NOMO-1 treated with DMSO at 0.1 percent for 48 hours (cell line): ENCODE measurements at regions not wholly inside any gene's neighbourhood (a gene's known extent, or its start where the extent isn't known, plus 50 kb on each side); places are given as distances from the start of the nearest gene placed in this dataset.
A peak's percentile ranks its signal among the peaks of the same experiment; 100 is the strongest.

Source experiments
- DNase-seq: peaks from one replicate; lab custom pipeline; 2025; ENCODE audit not compliant: unreplicated experiment; lab: John Stamatoyannopoulos, UW

DNA sequence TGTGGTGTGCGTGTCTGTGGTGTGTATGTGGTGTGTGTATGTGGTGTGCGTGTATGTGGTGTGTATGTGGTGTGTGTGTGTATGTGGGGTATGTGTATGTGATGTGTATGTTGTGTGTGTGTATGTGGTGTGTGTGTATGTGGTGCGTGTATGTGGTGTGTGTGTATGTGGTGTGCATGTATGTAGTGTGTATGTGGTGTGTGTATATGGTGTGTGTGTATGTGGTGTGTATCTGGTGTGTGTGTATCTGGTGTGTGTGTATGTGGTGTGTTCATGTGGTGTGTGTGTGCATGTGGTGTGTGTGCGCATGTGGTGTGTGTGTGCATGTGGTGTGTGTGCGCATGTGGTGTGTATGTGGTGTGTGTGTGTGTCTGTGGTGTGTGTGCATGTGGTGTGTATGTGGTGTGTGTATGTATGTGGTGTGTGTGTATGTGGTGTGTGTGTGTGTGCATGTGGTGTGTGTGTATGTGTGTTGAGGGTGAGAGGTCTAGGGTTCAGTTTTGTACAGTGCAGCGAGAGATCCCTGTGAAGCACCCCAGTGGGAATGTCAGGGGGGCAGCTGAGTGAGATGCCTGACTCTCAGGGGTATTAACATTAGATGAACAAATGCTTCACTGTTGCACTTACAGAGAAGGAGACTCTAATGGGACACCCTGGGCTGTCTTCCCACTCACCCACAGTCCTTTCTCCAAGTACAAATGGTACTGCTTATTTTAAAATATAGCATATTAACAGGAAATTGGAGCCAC is 61.3 kb upstream of the MEDAG start:
- DNase-seq: no peak

DNA sequence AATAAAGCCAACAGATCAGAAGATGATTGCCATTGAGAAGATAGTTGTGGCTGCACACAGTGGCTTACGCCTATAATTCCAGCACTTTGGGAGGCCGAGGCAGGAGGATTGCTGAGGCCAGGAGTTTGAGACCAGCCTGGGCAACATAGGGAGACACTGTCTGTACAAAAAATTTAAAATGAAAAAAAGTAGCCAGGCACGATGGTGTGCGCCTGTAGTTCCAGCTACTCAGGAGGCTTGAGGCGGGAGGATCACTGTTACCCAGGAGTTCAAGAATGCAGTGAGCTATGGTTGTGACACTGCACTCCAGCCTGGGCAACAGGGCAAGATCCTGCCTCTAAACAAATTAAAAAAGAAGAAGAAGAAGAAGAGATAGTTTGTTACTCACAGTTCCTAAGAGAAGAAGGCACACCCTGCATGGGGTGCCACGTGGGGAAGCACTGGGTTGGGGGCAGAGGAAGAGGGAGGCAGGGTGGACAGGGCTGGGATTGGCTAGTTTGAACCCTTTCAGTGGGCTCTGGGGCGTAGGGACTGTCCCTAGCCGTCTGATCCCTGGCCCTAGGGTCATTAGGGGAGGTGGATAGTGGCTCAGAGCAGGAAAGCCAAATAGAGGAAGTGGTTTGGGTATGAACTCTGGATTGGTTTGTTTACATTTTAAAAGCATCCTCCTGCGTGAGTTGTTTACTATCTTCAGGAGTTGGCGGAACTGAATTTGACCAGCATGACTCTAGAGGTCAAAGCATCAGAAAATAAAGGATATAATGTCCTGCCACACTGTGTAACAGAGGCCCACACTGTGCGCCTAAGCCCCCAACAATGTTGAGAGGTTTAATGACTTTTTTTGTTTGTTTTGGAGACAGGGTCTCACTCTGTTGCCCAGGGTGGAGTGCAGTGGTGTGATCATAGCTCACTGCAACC is 60.5 kb upstream of the MEDAG start:
- peak; percentile 62 for DNase-seq

DNA sequence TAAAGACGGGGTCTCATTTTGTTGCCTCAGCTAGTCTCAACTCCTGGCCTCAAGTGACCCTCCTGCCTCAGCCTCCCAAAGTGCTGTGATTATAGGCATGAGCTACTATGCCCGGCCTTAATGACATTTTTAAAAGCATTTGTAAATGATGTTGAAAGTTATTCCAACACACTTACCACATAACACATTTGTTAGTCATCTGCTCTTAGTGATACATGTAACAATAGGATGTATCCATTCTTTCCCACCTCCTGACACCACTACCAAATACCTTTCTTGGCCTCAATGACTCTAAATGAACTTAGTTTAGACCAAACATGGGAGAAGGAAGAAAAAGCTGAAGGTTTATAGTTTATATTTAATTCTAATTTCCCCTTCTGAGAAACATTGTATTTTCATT is 59.8 kb upstream of the MEDAG start:
- DNase-seq: no peak

DNA sequence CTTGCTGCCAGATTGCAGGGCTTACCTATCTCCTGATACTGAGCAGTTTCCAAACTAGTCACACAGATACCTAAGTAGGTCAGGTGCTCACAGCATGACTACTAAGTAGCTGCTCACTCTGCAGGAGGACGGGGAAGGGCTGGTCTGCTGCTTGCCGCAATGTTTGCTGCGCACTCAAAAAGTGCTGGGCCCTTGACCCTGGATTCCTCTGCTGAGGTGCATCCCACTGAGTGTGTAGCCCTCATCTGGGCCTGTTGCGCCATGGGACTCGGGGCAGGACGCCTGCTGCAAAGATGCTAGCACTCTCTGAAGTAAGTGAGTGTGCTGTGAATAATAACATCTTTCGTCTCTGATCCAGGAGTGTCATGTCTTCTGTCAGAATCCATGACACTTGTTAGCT is 59.2 kb upstream of the MEDAG start:
- no peak for DNase-seq

DNA sequence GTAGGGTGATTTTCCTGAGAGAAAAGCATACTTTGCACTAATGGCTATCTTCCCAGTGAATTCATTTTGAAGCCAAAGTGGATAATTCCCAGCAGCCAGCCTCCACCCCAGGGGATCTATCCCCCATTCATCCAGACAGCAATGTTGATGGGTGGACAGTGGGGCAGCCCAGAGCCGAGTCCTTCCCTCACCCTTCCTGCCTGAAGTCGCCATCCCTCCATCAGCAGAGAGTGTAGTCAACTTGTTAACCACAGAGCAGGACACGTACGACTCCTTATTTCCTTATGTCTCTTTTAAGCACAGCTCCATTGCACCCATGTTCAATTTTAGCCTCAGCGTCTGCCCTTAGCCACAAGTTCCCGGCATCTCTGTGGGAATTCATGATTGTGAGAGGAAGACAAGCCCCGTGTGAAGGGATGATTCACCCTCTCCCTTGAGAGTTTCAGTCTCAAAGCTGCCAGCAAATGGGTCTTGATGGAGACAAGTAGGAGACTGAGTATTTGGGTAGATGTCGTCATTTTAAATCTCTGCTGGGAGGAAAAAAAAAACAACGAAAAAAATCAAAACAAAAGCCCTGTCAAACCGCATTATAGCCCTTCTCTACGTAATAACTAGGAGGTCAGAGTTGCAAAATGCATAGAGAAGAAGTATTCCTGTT is 58.3 kb upstream of the MEDAG start:
- DNase-seq: peak; percentile 18

DNA sequence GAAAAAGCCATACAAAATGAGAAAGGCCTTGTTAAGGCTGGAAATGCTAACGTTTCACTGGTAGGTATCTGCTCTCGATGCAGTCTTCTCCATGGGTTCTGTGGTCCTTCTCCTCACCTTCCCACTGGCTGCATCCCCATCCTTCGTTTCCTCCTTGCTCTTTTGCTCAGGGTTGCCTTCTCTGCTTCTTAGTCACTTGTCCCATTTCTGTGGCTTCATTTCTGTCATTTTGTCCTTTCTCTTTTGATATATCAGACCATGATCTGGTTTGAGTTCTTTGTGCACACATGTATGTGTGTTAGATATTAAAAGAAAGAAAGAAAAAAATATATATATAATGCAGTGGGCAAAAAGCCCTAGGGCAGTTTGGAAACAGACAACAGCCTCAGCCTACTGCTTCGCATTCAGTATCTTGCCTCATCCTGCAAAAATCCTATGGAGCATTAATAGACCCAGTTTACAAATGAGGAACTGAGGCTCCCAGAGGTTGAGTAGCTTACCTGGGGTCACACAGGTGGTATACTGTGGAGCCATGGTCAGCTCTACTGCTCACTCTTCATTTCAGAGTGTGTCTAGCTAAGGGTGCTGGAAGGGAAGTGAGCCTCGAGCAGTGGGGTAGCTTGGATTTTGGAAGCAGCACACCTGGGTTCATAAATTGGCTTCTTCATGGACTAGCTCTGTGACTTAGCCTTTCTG is 57.6 kb upstream of the MEDAG start:
- no peak for DNase-seq

GRCh38 chr13:30849611-30850010 is 56.5 kb upstream of the MEDAG start:
- DNase-seq: no peak

DNA sequence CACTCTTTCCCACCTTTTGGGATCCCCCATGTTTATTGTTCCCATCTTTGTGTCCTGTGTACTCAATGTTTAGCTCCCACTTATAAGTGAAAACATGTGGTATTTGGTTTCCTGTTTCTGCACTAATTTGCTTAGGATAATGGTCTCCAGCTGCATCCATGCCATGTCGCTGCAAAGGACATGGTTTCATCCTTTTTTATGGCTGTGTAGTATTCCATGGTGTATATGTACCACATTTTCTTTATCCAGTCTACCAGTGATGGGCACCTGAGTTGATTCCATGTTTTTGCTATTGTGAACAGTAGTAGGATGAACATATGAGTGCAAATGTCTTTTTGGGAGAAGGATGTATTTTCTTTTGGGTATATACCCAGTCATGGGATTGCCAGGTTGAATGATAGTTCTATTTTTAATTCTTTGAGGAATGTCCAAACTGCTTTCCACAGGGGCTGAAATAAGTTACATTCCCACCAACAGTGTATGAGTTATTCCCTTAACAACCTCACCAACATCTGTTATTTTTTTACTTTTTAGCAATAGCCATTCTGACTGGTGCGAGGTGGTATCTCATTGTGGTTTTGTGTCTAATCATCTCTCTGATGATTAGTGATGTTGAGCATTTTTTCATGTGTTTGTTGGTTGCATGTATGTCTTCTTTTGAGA is 55.7 kb upstream of the MEDAG start:
- no peak for DNase-seq

GRCh38 chr13:30850867-30851211 is 55.2 kb upstream of the MEDAG start:
- DNase-seq: no peak

DNA sequence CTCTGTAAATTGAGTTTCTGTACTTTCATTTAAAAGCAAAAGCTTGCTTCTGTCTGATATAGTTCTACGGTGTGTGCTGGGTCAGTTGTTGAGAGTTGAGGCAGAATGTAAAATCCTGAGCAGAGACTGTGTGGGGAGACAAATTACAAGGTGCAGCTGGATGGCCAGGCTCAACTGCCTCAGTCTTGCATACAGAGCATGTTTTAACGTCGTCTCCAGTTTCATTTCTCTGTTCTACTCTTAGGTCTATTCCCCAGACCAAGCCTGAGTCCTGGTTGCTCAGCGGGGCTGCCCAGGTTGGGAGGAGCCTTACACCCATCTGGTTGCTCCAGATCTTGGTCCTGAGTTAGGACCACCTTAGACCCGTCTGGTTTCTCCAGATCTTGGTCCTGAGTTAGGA is 54.4 kb upstream of the MEDAG start:
- DNase-seq: peak; percentile 80

DNA sequence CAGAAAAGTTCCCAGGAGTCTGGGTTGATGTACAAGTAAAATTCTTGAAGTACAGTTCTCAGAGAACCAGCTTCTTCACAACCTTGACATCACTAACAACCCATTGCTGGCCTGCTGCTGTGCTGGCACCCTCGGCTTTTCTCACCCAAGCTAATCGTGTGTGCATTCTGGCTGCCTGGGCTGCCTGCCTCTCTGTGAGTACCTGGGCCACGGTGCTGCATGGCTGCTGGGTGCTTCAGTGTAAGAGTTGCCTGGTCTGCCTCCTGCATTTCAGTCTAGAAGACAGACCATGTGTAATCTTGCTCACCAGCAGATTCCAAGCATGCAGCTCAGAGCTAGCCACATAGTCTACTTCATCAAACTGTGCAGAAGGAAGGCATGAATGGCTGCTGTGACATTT is 50.5 kb upstream of the MEDAG start:
- DNase-seq: no peak

- no peak for DNase-seq
Observed at GRCh38 chr13:30856005-30856790, 49.9 kb upstream of the MEDAG start.
